Keratinocyte (primary cell): ENCODE measurements at regions not wholly inside any gene's neighbourhood (a gene's known extent, or its start where the extent isn't known, plus 50 kb on each side); places are given as distances from the start of the nearest gene placed in this dataset.

Source experiments
- DNase-seq: peaks from one replicate; pipeline ENCODE4 v3.0.0-alpha.2; 2011; ENCODE audit warnings: low read depth, missing footprints, low spot score
- FAIRE-seq: peaks from 2 replicates; lab custom pipeline; 2011; peaks lifted over from hg19 to GRCh38; lab: Jason Lieb, UNC
- H2AFZ ChIP-seq: 2 replicates; pipeline ENCODE4 v1.6.0; 2012; ENCODE audit warnings: low read length, control low read depth, inconsistent platforms; ENCODE audit not compliant: control insufficient read depth
- H3K27ac ChIP-seq: 2 replicates; pipeline ENCODE4 v1.5.1; 2011; ENCODE audit warnings: low read length; ENCODE audit not compliant: control insufficient read depth, insufficient read depth
- H3K27me3 ChIP-seq: 3 replicates; pipeline ENCODE4 v1.6.0; 2011; ENCODE audit warnings: low read length; ENCODE audit not compliant: control insufficient read depth, insufficient read depth; ENCODE audit errors: extremely low read depth
- H3K36me3 ChIP-seq, 2 experiments: 2 replicates in 1 of 2; 3 replicates in 1 of 2; pipeline ENCODE4 v1.5.1; 2011; ENCODE audit warnings: low read length in 2 of 2, mild to moderate bottlenecking in 1 of 2; ENCODE audit not compliant: control insufficient read depth in 2 of 2, insufficient read depth in 2 of 2; ENCODE audit errors: extremely low read depth in 1 of 2
- H3K4me1 ChIP-seq: 3 replicates; pipeline ENCODE4 v1.5.1; 2011; ENCODE audit warnings: low read length; ENCODE audit not compliant: control insufficient read depth, insufficient read depth; ENCODE audit errors: extremely low read depth
- H3K4me2 ChIP-seq: 3 replicates; pipeline ENCODE4 v1.6.0; 2011; ENCODE audit warnings: low read depth, low read length; ENCODE audit not compliant: control insufficient read depth, insufficient read depth; ENCODE audit errors: extremely low read depth
- H3K4me3 ChIP-seq, 3 experiments: fragments of 200-600 bp in 1 of 3; sonication (generic) in 1 of 3; 2 replicates in 2 of 3; 3 replicates in 1 of 3; pipeline ENCODE4 v1.5.1; 2011 to 2016; ENCODE audit warnings: low read length in 3 of 3, mild to moderate bottlenecking in 3 of 3, control low read depth in 2 of 3, inconsistent platforms in 1 of 3, low read depth in 1 of 3, mixed read lengths in 1 of 3, mixed run types in 1 of 3, moderate library complexity in 1 of 3; ENCODE audit not compliant: control insufficient read depth in 2 of 3, insufficient read depth in 2 of 3; ENCODE audit errors: extremely low read depth in 1 of 3
- H3K79me2 ChIP-seq: 2 replicates; pipeline ENCODE4 v1.6.0; 2012; ENCODE audit warnings: low read length; ENCODE audit not compliant: control insufficient read depth, insufficient read depth
- H3K9ac ChIP-seq: 3 replicates; pipeline ENCODE4 v1.6.0; 2011; ENCODE audit warnings: low read length; ENCODE audit not compliant: control insufficient read depth, insufficient read depth; ENCODE audit errors: extremely low read depth
- H3K9me1 ChIP-seq: 3 replicates; pipeline ENCODE4 v1.6.0; 2011; ENCODE audit warnings: low read length; ENCODE audit not compliant: control insufficient read depth, insufficient read depth; ENCODE audit errors: extremely low read depth
- H3K9me3 ChIP-seq: 2 replicates; pipeline ENCODE4 v1.5.1; 2012; ENCODE audit warnings: low read depth, low read length; ENCODE audit not compliant: control insufficient read depth
- H4K20me1 ChIP-seq: 3 replicates; pipeline ENCODE4 v1.6.0; 2011; ENCODE audit warnings: low read length; ENCODE audit not compliant: control insufficient read depth, insufficient read depth; ENCODE audit errors: extremely low read depth
- CTCF ChIP-seq, 3 experiments: IDR thresholded peaks in 1 of 3; conservative IDR thresholded peaks in 1 of 3; optimal IDR thresholded peaks in 1 of 3; 2 replicates in 2 of 3; 3 replicates in 1 of 3; pipeline versions ENCODE3 to v1.5.1; 2011; ENCODE audit warnings: low read length in 3 of 3, mild to moderate bottlenecking in 3 of 3, moderate library complexity in 2 of 3, control low read depth in 1 of 3, inconsistent platforms in 1 of 3; ENCODE audit not compliant: insufficient read depth in 2 of 3; ENCODE audit errors: extremely low read depth in 1 of 3
- EZH2 ChIP-seq: IDR thresholded peaks from one replicate; pipeline ENCODE4 v1.6.1; 2012; ENCODE audit warnings: inconsistent platforms, mild to moderate bottlenecking, low read length, moderate library complexity
- dilution Hi-C: fragments of 300-500 bp; cut with MboI; formaldehyde crosslinking; loops from one replicate; pipeline ENCODE4 v1.7.0; 2020; ENCODE audit warnings: low sequenced_read_pairs; ENCODE audit not compliant: extremely low pct_ligation_motif_present

DNA sequence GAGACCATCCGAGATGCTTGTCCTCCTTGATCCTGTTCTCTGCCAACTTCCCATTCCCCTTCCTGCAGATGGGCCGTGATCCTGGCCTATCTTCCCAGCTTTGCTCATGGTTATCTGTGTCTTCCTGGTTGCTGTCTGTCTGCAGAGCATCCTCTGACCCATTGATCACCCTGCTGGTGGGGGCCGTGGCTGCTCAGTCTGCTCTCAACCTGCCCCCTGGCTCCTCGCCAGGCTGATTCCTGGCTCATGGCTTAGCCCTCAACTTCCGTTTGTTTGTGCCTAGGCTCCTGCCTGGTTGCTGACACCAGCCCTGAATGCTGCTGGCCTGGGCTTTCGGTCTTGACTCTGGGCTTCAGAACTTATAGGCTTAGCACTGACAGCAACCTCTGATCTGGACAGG is 67.1 kb upstream of the SMIM15 start:
- TF ChIP-seq CTCF (optimal IDR thresholded peaks at IDR 0.05 in 1 of 3, IDR thresholded peaks at IDR 0.05 in 1 of 3, conservative IDR thresholded peaks at IDR 0.05 in 1 of 3; ENCODE audit: extremely low read depth in 1 of 3, insufficient read depth in 2 of 3, low read length in 3 of 3) (no peak), EZH2 (no peak)
- H4K20me1 ChIP-seq = no peaks in the 10 kb centered on the region
- no peaks in the 10 kb centered on the region for H3K9me1 ChIP-seq
- dilution Hi-C loops = no loop called here
- no peak for DNase-seq
- no peaks in the 10 kb centered on the region for H3K79me2 ChIP-seq
- FAIRE-seq = no peak
- no peaks in the 10 kb centered on the region for H3K9me3 ChIP-seq
- peaks cover 12% of the 10 kb centered on the region for H3K4me1 ChIP-seq
- no peaks in the 10 kb centered on the region for H3K36me3 ChIP-seq
- H3K27ac ChIP-seq = no peak overlapping the region
- no peak overlapping the region for H3K4me3 ChIP-seq
- no peak overlapping the region for H3K4me2 ChIP-seq
- no peak overlapping the region for H2AFZ ChIP-seq
- H3K27me3 ChIP-seq = no peaks in the 10 kb centered on the region
- H3K9ac ChIP-seq = no peak overlapping the region

DNA sequence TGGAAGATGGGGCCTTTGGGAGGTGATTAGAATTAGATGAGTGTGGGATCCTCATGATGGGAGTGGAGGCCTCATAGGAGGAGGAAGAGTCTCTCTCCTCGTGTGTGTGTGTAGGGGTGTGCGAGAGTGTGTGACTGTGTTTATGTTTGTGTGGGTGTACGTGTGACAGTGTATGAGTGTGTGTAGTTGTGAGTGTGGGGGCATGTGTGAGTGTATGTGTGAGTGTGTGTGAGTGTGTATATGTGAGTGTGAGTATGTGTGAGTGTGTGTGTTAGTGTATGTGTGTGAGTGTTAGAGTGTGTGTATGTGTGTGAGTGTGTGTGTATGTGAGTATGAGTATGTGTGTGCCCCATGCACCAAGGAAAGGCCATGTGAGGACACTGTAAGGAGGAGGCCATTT is 68.2 kb upstream of the SMIM15 start:
- Histone ChIP-seq H3K9ac (no peak overlapping the region), H3K9me3 (no peaks in the 10 kb centered on the region), H3K9me1 (no peaks in the 10 kb centered on the region), H3K27me3 (no peaks in the 10 kb centered on the region), H2AFZ (no peak overlapping the region), H3K4me3 (no peak overlapping the region), H3K36me3 (no peaks in the 10 kb centered on the region), H3K4me1 (peaks cover 12% of the 10 kb centered on the region), H3K27ac (no peak overlapping the region), H4K20me1 (no peaks in the 10 kb centered on the region), H3K79me2 (no peaks in the 10 kb centered on the region), H3K4me2 (no peak overlapping the region)
- FAIRE-seq = no peak
- dilution Hi-C loops = no loop called here
- no peak for DNase-seq
- no peak for TF ChIP-seq CTCF (optimal IDR thresholded peaks at IDR 0.05 in 1 of 3, IDR thresholded peaks at IDR 0.05 in 1 of 3, conservative IDR thresholded peaks at IDR 0.05 in 1 of 3; ENCODE audit: extremely low read depth in 1 of 3, insufficient read depth in 2 of 3, low read length in 3 of 3)
- no peak for TF ChIP-seq EZH2
